ENCODE measurements at regions not wholly inside any gene's neighbourhood (a gene's known extent, or its start where the extent isn't known, plus 50 kb on each side); places are given as distances from the start of the nearest gene placed in this dataset.

- no peak for DNase-seq
Observed at GRCh38 chr4:122203407-122203806, 51.3 kb downstream of the BLTP1 start.

- no peak for DNase-seq
Observed at GRCh38 chr4:122205687-122206086, 53.6 kb downstream of the BLTP1 start.

GRCh38 chr4:122212880-122213279 is 60.7 kb downstream of the BLTP1 start:
- no peak for DNase-seq

GRCh38 chr4:122218762-122219161 is 66.6 kb downstream of the BLTP1 start:
- peak; percentile 5 for DNase-seq

DNA sequence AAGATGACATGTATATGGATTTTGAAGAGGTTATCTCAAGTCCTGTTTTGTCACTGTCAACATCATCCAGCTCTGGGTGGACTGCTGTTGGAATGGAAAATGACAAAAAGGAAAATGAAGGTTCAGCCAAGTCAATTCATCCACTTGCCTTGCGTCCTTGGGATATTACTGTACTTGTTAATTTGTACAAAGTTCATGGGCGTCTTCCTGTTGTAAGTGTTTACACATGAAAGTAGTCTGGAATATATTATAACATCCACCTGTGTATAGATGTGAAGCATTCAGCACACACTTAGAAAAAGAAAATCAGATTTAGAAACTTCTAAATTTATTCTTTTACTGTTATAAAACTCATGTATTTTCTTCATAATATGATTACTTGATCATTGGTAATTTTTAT is 67.2 kb downstream of the BLTP1 start:
- no peak for DNase-seq

DNA sequence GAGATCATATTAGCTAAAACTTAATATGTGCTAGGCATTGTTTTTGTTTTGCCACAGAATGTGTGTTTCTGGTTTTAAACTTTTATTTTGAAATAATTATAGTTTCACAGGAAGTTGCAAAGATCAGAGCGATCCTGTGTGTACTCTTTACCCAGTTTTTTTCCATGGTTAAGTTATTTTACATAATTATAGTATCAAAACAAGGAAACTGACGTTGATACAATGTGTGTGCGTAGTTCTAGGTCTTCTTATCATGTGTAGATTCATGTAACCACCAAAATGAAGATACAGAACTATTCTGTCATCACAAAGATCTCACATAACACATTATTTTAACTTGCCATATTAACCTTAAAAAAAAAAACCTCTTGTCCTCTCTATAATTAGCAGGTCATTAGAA is 69.2 kb downstream of the BLTP1 start:
- peak; percentile 69 for DNase-seq

DNA sequence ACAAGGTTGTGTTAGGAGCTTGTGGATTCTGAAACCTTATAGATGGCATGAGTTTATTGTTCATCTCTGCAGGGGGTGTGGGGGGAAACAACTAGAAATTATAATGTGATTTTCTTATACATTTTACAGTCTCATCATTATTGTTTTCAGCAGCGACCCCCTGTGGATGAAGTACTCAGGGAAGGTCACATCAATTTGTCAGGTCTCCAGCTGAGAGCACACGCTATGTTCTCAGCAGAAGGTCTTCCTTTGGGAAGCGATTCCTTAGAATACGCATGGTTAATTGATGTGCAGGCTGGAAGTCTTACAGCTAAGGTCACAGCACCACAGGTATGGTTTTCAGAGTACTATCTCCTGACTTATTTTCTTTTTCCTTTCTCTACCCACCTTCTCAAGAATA is 72.2 kb downstream of the BLTP1 start:
- no peak for DNase-seq

DNA sequence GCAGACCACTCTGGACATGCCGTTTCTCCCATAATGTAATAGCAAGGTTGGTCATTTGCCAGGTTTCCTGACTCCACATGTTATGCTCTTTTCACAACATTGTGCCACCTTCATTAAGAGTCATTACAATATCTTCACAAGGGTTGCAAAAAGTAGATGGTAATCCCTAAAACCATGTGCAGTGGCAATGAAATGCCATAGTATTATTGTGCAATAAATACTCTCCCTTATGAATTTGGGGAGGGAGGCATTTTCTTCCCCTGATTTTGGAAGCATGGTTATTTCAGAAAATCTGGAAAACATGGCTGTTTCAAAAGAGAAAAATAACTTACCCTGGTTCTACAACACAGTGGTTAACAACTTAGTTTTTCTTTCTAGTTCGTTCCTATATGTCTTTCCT is 75.1 kb downstream of the BLTP1 start:
- no peak for DNase-seq

DNA sequence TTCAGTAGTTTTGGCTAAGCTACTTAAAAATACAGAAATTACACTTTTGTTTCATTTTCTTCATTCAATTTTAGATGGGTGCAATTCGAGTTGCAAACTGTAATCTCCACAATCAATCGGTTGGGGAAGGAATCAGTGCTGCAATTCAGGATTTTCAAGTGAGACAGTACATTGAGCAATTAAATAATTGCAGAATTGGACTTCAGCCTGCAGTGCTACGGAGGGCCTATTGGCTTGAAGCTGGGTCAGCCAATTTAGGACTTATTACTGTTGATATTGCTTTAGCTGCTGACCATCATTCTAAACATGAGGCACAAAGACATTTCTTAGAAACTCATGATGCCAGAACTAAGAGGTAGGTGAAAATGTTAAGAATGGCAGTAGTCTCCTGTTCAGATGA is 77.7 kb downstream of the BLTP1 start:
- no peak for DNase-seq

DNA sequence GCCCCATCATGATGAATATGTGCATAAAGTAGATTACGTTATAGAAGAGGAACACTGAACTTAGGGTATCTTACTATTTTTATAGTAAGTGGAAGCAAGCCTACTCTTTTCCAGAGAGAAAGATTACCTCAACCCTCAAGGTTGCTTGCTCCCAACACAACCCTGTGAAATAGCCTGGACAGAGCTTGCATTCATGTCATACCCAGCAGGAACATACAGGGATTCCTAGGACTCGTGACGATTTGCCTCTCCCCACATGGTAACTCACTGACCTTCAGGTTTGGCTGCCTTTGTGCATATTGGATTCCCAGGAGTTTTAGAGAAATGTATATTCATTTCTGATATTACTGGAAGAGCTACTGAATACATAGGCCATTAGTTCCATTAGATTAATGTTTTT is 80.5 kb downstream of the BLTP1 start:
- no peak for DNase-seq

GRCh38 chr4:122234686-122235085 is 82.6 kb downstream of the BLTP1 start:
- no peak for DNase-seq

- DNase-seq, result no peak
Observed at GRCh38 chr4:122243785-122244184, 91.7 kb downstream of the BLTP1 start.

- no peak for DNase-seq
Observed at GRCh38 chr4:122244764-122245163, 92.6 kb downstream of the BLTP1 start.

DNA sequence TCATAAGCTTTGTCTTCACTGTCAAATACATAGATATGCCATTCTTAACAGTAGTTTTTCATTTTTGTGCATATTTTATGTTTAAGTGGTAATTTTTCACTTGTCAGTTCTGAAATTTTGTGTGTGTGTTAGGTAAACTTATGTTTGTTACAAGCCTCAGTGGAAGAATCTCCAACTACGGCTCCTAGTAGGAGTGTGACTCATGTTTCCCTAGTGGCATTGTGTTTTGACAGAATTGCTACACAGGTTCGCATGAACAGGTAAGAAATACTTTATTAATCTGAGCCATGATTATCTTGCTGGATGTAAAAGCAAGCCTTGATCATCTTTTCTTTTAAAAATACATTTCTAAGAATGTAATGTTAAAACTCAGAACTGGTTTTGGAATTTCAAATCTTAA is 94.4 kb downstream of the BLTP1 start:
- DNase-seq, result no peak

- DNase-seq, result no peak
Observed at GRCh38 chr4:122249357-122249756, 97.2 kb downstream of the BLTP1 start.

DNA sequence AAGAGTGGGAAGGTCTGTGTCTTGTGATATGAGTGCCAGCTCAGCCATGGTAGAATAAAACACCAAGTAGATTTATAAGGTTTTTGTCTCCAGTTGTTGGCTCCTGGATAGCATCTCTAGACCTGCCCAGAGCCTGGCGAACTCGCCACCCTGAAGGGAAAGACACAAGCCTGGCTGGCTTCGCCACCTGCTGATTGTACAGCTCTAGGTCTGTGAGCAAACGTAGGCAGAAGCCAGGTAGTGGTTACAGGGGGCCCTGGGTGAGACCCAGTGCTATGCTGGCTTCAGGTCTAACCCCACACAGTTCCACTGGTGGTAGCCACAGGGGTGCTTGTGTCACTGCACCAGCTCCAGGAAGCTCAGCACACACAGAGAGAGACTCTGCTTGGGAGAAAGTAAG is 100.5 kb downstream of the BLTP1 start:
- no peak for DNase-seq

- DNase-seq, result no peak
Observed at GRCh38 chr4:122259849-122260248, 107.7 kb downstream of the BLTP1 start.

DNA sequence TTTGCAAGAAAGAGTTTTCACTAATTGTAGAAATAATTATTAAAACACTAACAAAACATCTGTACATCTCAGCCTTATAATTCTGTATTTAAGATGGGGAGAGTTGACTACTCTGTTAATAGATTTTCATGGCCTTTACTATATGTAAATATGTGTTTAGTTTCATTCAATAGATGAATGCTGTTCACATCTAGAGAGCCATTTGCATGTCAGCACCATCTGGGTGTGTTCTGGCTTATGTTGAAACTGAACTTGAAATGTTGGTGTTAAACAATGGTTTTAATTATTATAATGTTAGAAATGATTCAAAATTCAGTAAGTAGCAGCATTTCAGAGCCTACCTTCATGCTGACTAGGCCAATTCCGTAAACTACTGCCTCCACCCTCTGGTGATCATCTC is 102.5 kb upstream of the ADAD1 start:
- no peak for DNase-seq

DNA sequence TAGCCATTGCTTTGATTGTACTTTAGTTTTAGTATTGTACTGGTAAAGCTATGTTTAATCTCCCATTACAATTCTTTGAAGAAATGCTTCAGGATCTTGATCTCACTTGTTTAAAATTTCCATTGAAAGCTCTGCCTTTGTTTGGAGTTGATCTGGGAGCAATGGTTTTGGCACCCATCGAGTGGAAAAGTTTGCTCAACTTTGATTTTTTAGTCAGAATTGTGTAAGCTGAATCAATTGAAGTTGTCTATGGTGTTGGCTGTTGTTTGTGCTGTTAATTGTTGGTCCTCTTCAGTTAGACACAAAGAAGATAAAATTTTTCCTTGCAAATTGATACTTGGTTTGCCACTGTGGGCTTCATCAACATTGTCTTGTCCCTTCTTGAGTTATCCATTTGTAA is 99.8 kb upstream of the ADAD1 start:
- no peak for DNase-seq

- no peak for DNase-seq
Observed at GRCh38 chr4:122279670-122280069, 99.1 kb upstream of the ADAD1 start.

DNA sequence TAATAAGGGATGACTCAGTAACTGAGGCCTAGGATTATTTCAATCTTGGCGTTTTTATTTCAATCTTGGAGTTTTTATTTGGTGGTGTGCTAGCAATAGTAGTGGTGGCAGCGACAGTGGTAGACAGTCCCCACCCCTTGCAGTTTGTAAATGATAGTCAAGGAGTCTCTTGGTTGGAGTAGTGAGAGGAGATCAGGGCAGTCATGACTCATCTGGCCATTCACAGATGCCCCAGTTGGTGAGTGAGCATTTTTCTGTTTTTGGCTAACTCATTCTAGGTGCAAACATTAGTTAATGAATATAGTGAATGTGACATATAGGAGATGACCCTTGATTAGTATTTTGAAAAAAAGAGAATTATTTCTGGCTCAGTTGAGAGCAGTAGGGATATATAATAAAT is 93.5 kb upstream of the ADAD1 start:
- DNase-seq, result no peak

DNA sequence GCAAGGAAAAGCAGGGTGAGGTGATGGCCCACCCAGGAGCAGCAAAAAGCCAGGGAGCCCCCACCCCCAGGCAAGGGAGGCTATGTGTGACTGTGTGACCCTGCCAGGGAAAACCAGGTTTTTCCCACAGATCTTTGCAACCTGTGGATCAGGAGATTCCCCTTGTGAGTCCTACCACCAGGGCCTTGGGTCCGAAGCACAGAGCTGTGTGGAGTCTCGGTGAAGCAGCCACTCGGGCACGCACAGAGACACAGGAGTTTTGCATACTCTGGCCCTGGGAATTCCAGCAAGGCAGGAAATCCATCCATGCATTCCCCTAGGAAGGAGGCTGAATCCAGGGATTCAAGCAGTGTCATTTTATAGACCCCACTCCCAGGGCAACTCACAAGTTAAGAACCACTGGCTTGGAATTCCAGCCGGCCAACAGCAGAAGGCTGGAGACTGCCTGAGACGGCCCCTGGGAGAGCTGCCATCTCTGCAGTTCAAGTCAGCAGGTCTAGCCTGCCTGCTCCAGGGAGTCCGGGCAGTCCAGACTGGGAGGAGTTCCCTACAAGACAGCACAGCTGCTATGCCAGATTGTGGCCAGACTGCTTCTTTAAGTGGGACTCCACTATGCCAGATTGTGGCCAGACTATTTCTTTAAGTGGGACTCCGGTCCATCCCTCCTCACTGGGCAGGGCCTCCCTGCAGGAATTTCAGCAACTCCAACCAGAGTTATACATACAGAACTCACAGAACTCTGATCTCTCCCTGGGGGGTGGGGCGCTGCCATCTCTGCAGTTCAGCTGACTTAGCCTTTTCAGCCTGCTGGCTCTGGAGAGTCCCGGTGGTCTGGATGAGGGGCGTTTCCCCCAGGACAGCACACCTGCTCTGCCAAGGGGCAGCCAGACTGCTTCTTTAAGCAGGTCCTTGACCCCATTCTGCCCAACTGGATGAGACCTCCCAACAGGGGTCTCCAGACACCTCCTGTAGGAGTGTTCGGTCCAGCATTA is 85.1 kb upstream of the ADAD1 start:
- no peak for DNase-seq

GRCh38 chr4:122297694-122298093 is 81.1 kb upstream of the ADAD1 start:
- DNase-seq, result no peak

GRCh38 chr4:122300776-122301175 is 78.0 kb upstream of the ADAD1 start:
- DNase-seq, result no peak

- no peak for DNase-seq
Observed at GRCh38 chr4:122305853-122306252, 73.0 kb upstream of the ADAD1 start.
